ENCODE measurements at regions not wholly inside any gene's neighbourhood (a gene's known extent, or its start where the extent isn't known, plus 50 kb on each side); places are given as distances from the start of the nearest gene placed in this dataset.

DNA sequence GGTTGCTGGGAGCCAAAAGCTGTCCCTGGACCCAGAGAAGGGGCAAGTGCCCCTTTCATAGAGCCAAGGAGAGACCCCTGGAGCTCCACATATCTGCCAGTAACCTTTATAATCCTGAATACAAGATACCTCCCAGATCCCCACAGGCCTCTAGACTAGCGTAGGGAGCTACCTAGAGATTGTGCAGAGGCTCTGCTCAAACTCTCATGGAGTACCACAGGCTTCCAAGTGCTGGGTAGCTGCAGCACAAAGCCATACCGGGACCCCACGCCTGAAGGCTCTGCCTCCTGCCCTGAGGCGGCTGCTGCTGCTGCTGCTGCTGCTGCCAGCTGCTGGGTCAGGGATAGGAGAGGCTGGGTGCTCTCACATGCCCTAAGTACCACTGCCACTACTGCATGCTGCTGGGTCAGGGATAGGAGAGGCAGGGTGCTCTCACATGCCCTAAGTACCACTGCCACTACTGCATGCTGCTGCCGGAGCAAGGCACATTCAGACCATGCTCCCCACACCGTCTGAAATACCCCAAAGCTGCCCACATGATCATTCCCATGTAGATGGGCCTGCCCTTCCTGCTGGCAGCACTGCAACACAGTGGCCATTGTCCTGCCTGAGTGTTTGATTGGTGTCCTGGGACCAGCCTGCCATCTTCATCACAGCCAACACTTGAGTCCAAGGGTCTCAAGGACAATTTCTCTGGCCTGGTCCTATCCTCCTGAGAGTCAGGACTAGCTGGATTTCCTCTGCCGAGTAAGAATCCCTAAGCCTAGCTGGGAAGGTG is 1434.3 kb upstream of the ADGRB3 start:
- no peak for DNase-seq (ENCODE audit: low read depth, low spot score)
- H3K4me3 ChIP-seq (ENCODE audit: low read depth, low read length): no peak overlapping the region
- TF ChIP-seq, protein P1, sequence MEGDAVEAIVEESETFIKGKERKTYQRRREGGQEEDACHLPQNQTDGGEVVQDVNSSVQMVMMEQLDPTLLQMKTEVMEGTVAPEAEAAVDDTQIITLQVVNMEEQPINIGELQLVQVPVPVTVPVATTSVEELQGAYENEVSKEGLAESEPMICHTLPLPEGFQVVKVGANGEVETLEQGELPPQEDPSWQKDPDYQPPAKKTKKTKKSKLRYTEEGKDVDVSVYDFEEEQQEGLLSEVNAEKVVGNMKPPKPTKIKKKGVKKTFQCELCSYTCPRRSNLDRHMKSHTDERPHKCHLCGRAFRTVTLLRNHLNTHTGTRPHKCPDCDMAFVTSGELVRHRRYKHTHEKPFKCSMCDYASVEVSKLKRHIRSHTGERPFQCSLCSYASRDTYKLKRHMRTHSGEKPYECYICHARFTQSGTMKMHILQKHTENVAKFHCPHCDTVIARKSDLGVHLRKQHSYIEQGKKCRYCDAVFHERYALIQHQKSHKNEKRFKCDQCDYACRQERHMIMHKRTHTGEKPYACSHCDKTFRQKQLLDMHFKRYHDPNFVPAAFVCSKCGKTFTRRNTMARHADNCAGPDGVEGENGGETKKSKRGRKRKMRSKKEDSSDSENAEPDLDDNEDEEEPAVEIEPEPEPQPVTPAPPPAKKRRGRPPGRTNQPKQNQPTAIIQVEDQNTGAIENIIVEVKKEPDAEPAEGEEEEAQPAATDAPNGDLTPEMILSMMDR (IDR thresholded peaks at IDR 0.05; ENCODE audit: low read depth, low read length): no peak
- in situ Hi-C loops (cut with HindIII; ENCODE audit: low sequenced_read_pairs): no loop called here

DNA sequence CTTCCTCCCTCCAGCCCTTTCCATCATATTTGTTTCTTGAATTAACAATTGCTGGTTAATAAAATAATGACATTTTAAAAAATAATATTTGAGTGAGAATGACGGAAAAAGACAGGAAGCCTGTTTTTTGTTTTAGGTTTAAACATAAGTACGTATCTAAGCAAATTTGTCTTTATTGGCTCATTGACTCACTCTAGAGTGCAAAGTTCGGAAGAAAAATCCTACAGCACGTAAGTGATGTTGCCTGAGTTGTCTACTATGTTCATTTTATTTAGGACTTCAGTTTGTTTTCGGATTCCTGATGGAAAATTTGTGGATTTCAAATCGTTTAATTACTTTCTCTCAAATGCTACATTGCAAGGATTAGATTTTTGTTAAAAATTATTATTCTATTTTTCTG is 1435.7 kb upstream of the ADGRB3 start:
- in situ Hi-C loops (cut with HindIII; ENCODE audit: low sequenced_read_pairs): no loop called here
- DNase-seq (ENCODE audit: low read depth, low spot score): no peak
- TF ChIP-seq, protein P1 (IDR thresholded peaks at IDR 0.05; ENCODE audit: low read depth, low read length): no peak
- no peak overlapping the region for H3K4me3 ChIP-seq (ENCODE audit: low read depth, low read length)

DNA sequence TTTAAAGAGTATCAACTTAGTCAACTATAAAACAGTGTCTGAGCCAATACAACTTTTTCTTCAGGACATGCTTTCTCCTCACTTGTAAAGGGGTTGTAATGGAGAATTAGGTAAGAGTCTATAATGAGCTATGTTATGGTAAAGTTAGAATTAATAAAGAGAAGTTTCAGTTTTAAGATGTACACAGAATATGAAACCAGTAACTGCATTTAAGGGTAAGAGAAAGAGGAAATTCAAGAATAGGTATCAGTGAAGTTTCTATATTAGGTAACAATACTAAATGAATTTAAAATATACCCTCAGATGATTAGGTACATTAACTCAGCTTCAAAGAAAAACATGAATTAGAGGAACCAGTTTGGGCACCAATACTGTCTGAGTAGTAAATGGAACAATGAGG is 1444.3 kb upstream of the ADGRB3 start:
- in situ Hi-C loops (cut with HindIII; ENCODE audit: low sequenced_read_pairs): no loop called here
- no peak for DNase-seq (ENCODE audit: low read depth, low spot score)
- TF ChIP-seq, protein P1 (IDR thresholded peaks at IDR 0.05; ENCODE audit: low read depth, low read length): no peak
- H3K4me3 ChIP-seq (ENCODE audit: low read depth, low read length): no peak overlapping the region

DNA sequence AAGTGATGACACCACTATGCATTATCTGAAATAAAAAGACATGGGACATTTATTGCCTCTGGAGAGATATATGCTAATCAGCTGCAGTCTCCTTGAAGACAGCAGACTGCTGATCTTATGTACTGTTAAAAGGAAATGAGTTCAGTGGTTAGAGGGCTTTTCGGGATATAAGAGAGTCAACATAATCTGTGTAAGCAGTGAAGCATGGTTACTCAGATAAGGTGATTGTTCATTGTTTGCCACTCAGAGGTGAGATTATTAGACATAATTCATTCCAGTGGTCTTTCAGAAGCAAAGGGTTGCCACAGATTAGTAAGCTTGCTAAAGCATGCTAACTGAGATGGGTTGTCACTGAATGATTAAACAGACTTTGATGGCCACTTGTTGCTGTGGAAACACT is 1450.7 kb upstream of the ADGRB3 start:
- DNase-seq (ENCODE audit: low read depth, low spot score): no peak
- H3K4me3 ChIP-seq (ENCODE audit: low read depth, low read length): no peak overlapping the region
- TF ChIP-seq, protein P1 (IDR thresholded peaks at IDR 0.05; ENCODE audit: low read depth, low read length): no peak
- in situ Hi-C loops (cut with HindIII; ENCODE audit: low sequenced_read_pairs): no loop called here

DNA sequence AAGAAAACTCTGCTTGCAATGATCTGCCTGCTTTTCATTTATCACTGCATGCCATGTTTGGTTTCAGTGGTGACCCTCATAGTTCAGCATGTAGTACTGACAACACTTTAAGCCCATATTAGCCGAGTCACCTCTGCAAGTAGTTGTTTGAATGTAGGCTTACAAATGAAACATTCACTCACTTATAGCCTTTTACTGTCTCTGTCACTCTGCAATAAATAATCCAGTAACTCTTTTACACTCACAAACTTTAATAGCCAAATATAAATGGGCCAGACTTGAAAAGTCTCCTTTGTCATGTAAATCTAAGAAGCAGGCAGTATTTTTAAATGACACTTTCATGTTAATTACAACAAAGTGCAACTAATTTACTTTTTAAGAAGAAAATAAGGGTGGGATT is 1460.0 kb upstream of the ADGRB3 start:
- DNase-seq (ENCODE audit: low read depth, low spot score): no peak
- TF ChIP-seq, protein P1 (IDR thresholded peaks at IDR 0.05; ENCODE audit: low read depth, low read length): no peak
- in situ Hi-C loops (cut with HindIII; ENCODE audit: low sequenced_read_pairs): no loop called here
- H3K4me3 ChIP-seq (ENCODE audit: low read depth, low read length): no peak overlapping the region

DNA sequence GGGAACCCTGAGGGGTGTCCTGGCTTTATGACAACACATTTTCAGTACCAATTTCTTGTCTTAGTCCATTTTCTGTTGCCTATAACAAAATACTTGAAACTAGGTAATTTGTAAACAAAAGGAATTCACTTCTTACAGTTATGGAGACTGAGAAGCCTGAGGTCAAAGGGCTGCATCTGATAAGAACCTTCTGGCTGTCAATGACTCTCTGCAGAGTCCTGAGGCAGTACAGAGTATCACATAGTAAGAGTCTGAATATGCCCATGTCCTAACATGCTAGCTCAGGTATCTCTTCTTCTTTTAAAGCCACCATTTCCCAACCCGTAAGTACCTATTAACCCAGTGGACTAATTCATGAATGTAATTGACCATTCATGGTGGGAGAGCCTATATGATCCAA is 1458.6 kb upstream of the EYS start:
- in situ Hi-C loops (cut with HindIII; ENCODE audit: low sequenced_read_pairs): no loop called here
- H3K4me3 ChIP-seq (ENCODE audit: low read depth, low read length): no peak overlapping the region
- no peak for DNase-seq (ENCODE audit: low read depth, low spot score)
- TF ChIP-seq, protein P1 (IDR thresholded peaks at IDR 0.05; ENCODE audit: low read depth, low read length): no peak

All from astrocyte of the spinal cord (primary cell).